GM18502 (cell line): ENCODE measurements at regions not wholly inside any gene's neighbourhood (a gene's known extent, or its start where the extent isn't known, plus 50 kb on each side); places are given as distances from the start of the nearest gene placed in this dataset.

Experiments used
- ATAC-seq: cut with Tn5 transposase; IDR thresholded peaks from one replicate; pipeline ENCODE4 v1.9.1; 2021; ENCODE audit warnings: mild to moderate bottlenecking; ENCODE audit not compliant: unreplicated experiment, poor library complexity

DNA sequence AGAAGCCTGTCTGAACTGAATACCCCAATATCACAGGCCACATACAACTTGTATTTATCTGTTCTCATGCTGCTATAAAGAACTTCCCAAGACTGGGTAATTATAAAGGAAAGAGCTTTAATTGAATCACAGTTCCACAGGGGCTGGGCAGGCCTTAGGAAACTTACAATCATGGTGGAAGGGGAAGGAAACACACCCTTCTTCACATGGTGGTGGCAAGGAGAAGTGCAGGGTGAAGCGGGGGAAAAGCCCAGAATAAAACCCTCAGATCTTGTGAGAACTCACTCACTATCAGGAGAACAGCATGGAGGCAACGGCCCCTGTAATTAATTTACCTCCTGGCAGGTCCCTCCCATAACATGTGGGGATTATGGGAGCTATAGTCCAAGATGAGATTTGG is 50.3 kb upstream of the FNDC1 start:
- ATAC-seq = no peak

- no peak for ATAC-seq
Observed at GRCh38 chr6:159117563-159117962, 51.6 kb upstream of the FNDC1 start.

DNA sequence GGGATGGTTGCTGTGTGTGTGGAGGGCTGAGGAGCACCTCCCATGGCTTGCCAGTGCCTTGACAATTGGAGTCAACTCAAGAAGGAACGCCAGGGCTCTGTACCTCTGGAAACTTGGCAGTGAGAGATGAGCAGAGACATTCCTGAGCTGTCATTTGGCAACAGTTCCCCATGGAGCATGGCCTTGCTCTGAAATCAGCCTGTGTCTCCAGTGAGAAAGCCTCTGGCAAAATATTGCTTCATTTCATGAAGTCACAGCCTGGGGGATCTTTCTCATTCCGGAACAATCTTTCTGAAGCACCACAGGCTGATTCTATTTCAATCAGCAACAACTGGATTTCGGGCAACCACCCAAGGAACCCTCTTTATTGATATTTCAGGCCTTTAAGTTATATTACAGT is 52.2 kb upstream of the FNDC1 start:
- ATAC-seq = no peak

- ATAC-seq = peak; percentile 84
Observed at GRCh38 chr6:159116343-159116742, 52.9 kb upstream of the FNDC1 start.

DNA sequence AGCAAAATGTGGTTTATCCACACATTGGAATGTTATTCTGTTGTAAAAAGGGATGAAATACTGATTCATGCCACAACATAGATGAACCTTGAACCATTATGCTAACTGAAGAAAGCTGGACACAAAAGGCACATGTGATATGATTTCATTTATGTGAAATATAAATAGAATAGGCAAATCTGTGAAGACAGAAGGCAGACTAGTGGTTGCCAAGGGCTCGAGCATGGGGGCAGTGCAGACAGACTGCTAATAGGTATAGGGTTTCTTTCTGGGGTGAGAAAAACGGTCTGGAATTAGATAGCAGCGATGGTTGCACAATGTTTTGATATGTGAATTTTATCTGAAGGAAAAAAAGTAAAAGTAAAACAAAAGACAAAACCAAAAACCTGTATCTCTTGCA is 54.6 kb upstream of the FNDC1 start:
- ATAC-seq = no peak

DNA sequence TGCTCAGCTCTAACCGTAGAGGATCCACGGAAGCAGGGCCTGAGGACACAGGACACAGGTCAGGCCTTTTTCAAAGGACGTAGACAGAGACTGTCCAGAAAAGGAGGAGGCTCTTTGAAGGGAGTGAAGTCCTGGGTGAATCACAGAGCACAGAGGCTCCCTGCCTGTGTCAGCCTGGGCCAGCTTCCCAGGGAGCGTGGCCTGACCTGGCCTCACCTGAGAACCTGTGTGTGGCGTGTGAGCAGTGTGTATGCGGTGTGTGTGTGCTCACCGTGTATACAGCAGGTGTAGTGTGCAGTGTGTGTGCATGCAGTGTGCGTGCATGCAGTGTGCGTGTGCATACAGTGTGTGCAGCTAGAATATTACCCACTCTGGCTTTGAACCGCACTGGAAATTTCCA is 56.0 kb upstream of the FNDC1 start:
- ATAC-seq = no peak

DNA sequence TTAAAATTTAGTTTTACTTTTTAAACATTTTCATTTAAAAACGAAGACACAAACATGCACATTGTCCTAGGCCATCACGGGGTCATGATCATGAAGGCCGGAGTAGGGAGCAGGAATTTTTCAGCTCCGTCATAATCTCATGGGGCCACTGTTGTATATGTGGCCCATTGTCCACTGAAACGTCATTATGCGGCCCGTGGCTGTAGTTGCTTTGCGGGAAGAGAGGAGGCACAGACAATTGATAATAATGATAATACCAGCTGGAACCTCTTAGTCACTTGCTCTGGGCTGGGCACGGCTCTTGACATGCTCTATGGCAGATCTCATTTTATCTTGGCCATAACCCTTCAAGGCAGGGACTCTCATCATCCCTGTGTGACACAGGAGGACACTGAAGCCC is 56.5 kb upstream of the FNDC1 start:
- ATAC-seq = no peak

DNA sequence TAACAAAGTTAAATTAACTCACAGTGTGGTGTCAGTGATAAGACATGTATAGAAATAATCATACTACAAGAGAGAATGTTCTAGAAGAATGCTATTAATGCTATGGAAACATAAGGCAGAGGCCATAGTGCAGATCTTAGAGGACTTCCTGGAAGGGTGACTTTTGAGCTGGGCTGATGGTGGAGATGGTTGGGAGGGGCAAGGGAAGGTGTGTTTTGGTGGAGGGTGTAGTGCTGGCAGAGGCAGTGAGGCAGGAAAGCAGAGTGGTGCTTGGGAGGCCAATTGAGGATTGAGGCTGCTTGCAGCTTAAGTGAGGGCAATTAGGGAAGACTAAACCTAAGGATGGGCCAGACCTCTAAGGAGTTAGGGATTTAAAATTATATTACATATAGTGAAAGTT is 58.5 kb upstream of the FNDC1 start:
- no peak for ATAC-seq

- no peak for ATAC-seq
Observed at GRCh38 chr6:159110013-159110412, 59.2 kb upstream of the FNDC1 start.

GRCh38 chr6:159109391-159109790 is 59.8 kb upstream of the FNDC1 start:
- ATAC-seq = no peak

GRCh38 chr6:159108426-159108985 is 60.7 kb upstream of the FNDC1 start:
- ATAC-seq = no peak

- ATAC-seq = no peak
Observed at GRCh38 chr6:159107451-159108260, 61.5 kb upstream of the FNDC1 start.

GRCh38 chr6:159106627-159107241 is 61.9 kb upstream of the TAGAP start:
- peak; percentile 84 for ATAC-seq

DNA sequence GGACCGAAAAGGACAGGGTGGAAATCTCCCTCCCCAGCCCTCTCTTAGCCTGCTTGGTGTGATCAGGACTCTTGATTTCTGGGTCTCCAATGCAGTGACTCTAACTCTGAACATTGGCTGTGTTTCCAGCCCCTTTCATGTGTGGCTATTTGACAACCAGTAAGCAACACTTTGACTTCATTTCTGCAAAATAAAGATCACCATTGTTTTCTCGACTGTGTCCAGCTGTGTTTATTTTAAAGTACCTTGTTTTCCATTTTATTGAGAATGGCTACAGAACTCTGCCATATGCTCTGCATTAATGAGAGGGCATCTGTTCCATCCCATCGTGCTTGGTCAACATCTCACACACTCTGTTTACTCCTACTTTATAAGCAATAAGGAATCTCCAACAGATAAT is 60.9 kb upstream of the TAGAP start:
- ATAC-seq = no peak

DNA sequence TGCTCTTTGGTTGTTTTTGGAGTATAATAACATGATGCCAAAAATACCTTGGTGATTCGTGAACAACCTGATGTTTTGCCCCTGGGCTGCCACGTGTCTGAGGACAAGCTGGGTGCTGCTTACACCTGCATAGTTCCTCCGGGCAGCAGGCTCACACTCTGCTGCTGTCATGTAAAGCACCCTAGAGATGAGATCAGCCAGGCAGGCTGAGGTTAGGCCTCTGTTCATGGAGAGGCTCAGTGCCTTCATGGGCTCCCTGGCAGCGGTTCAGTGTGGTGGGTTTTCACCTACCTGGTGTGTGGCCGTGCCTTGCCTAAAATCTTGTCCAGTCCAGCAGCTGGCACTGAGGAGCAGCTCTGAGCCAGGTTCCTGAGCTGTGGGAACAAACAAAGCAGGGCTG is 60.1 kb upstream of the TAGAP start:
- ATAC-seq = peak; percentile 32

DNA sequence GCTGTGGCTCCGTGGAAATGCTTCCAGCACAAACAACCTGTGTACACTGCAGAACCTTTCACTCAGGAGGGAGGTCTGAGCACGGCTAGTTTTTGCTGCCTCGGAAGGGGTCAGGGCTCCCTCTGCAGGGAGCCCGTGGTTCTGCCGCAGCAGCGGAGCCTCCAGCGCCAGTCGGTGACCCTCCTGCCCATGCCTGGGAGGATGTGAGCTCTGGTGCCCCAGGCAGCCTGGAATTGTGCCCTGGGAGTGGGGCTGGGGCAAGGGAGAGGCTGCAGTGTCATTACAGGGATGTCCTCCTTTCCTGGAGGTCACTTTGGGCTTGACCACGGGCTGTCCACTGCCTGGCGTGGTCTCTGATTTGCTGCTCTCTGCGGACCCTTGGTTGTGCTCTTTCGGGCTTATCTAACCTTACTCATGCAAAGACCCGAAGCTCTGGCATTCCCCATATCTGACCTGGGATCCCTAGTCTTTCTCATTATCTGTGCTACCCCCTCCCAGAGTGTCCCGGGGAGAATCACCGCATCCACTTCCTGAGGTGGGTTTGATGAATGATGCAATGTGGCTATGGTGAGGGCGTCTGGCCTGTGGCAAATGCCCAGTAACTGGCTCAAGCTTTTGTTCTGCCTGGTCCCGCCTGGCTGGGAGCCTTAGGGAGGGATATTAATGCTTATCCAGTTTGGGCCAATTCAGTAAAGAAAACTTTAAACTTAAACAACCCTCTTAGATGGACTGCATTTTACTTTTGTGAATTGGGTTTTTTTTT is 59.6 kb upstream of the TAGAP start:
- ATAC-seq = peak; percentile 56

GRCh38 chr6:159103396-159104162 is 58.8 kb upstream of the TAGAP start:
- no peak for ATAC-seq

DNA sequence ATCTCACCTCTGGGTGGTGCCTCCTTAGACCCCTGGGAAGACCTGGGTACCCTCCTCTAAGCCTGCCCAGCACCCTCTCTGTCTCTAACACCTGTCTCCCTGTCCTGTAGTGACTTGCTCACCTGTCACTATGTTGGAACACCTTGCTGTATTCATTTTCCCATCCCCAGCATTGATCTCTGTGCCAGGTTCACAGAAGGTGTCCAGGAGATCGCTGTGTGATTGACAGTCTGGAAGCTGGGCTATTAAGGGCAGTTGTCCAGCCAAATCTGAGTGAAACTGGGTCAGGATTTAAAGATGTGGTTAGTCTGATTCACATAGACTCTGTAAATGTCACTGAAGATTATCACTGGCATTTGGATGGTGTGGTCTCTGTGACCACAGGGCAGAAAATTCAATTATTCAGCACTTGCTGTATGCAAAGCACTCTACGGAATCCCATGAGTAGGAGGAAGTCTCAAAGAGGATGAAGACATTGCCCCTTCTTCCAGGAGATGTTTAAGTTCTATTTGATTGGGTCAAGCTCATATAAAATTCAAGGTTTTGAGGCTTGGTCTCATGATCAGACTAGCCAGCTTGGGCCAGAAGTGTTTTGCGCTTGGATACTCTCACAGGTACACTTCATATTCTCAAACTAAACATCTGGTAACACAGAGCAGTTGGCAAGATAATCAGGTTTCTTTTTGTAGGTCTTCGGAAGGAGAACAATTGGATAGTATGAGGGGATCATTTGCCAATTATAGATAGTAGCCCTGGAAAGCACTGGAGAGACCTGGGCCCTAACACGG is 57.8 kb upstream of the TAGAP start:
- ATAC-seq = no peak

GRCh38 chr6:159101656-159102055 is 56.9 kb upstream of the TAGAP start:
- ATAC-seq = no peak
